K562 (cell line): ENCODE measurements at regions not wholly inside any gene's neighbourhood (a gene's known extent, or its start where the extent isn't known, plus 50 kb on each side); places are given as distances from the start of the nearest gene placed in this dataset.

Experiments used
- ATAC-seq: fragments of 200-7000 bp; cut with Tn5 transposase; 3 replicates; pipeline ENCODE4 v1.9.1; 2020; ENCODE audit warnings: moderate library complexity
- BruUV-seq: library from RNA; stranded (reverse); fragments of 400-500 nt; replicated peaks from 2 replicates; lab custom pipeline; 2021; lab: Mats Ljungman, UMichigan
- CTCF ChIA-PET: fragments of 300-600 bp; formaldehyde crosslinking; extraction: SDS; loops from one replicate; lab custom pipeline; 2021; ENCODE audit warnings: low intra/inter-chr PET ratio; lab: Yijun Ruan, JAX
- POLR2A ChIA-PET: fragments of 300-600, 350-650 bp; sonication (Branson Sonifier 250); formaldehyde crosslinking; extraction: SDS; loops from one replicate; lab custom pipeline; 2021; ENCODE audit warnings: antibody characterized with exemption, inconsistent platforms; lab: Yijun Ruan, JAX
- DNase-seq, 4 experiments: peaks; one replicate each; pipeline versions ENCODE4 v3.0.0 to v3.0.0-alpha.2; 2011 to 2018; ENCODE audit warnings: low spot score in 3 of 4, mixed read lengths in 3 of 4; ENCODE audit errors: extremely low read depth in 1 of 4
- FAIRE-seq: peaks from 2 replicates; lab custom pipeline; 2011; peaks lifted over from hg19 to GRCh38; lab: Jason Lieb, UNC
- H2AFZ ChIP-seq: 2 replicates; pipeline ENCODE4 v1.6.0; 2011; ENCODE audit warnings: low read depth, low read length, control low read depth, inconsistent platforms
- H3K27ac ChIP-seq: fragments of 200-600 bp; 3 replicates; pipeline ENCODE4 v1.8.0; 2011; ENCODE audit warnings: low read depth, mild to moderate bottlenecking, control low read depth, inconsistent platforms, low read length, moderate library complexity, mixed read lengths; ENCODE audit errors: extremely low read depth
- H3K27me3 ChIP-seq, 2 experiments: fragments of 300-600 bp in 1 of 2; 2 replicates in 1 of 2; 3 replicates in 1 of 2; pipeline versions ENCODE4 v1.6.0 to v1.8.0; 2011; ENCODE audit warnings: inconsistent platforms in 2 of 2, low read length in 2 of 2, mild to moderate bottlenecking in 1 of 2, mixed read lengths in 1 of 2, moderate library complexity in 1 of 2; ENCODE audit not compliant: control insufficient read depth in 2 of 2, insufficient read depth in 2 of 2
- H3K36me3 ChIP-seq: fragments of 300-600 bp; 3 replicates; pipeline ENCODE4 v1.8.0; 2011; ENCODE audit warnings: mild to moderate bottlenecking, low read length, inconsistent platforms; ENCODE audit not compliant: control insufficient read depth, insufficient read depth
- H3K4me1 ChIP-seq, 2 experiments: fragments of 200-600 bp in 1 of 2; replicated peaks in 1 of 2; 2 replicates in 1 of 2; 3 replicates in 1 of 2; pipeline versions ENCODE4 v1.5.1 to v1.8.0; 2011; ENCODE audit warnings: inconsistent platforms in 2 of 2, low read length in 2 of 2, mild to moderate bottlenecking in 1 of 2, mixed read lengths in 1 of 2, moderate library complexity in 1 of 2; ENCODE audit not compliant: control insufficient read depth in 2 of 2, insufficient read depth in 2 of 2
- H3K4me2 ChIP-seq: 2 replicates; pipeline ENCODE4 v1.6.1; 2011; ENCODE audit warnings: low read length, control low read depth, inconsistent platforms, mixed read lengths; ENCODE audit not compliant: insufficient read depth
- H3K4me3 ChIP-seq: fragments of 200-600 bp; sonication (generic), shearing (Covaris generic); 2 replicates; pipeline ENCODE4 v1.5.1; 2016; ENCODE audit warnings: control low read depth, inconsistent platforms
- H3K79me2 ChIP-seq: fragments of 200-600 bp; 3 replicates; pipeline ENCODE4 v1.8.0; 2011; ENCODE audit warnings: low read length, inconsistent platforms; ENCODE audit not compliant: control insufficient read depth, insufficient read depth
- H3K9ac ChIP-seq, 2 experiments: 2 replicates each; pipeline versions ENCODE4 v1.6.0 to v1.6.1; 2011; ENCODE audit warnings: low read depth in 2 of 2, low read length in 2 of 2, control low read depth in 1 of 2, inconsistent platforms in 1 of 2, mild to moderate bottlenecking in 1 of 2, mixed read lengths in 1 of 2; ENCODE audit not compliant: insufficient read depth in 1 of 2
- H3K9me1 ChIP-seq: one replicate; pipeline ENCODE4 v1.6.0; 2011; ENCODE audit warnings: inconsistent platforms, mild to moderate bottlenecking, low read length, moderate library complexity; ENCODE audit not compliant: control insufficient read depth, insufficient read depth
- H3K9me3 ChIP-seq: replicated peaks from 2 replicates; pipeline ENCODE4 v1.5.1; 2011; ENCODE audit warnings: low read depth, low read length, inconsistent platforms; ENCODE audit not compliant: control insufficient read depth, insufficient read depth
- H4K20me1 ChIP-seq: replicated peaks from 2 replicates; pipeline ENCODE4 v1.6.1; 2011; ENCODE audit warnings: low read length, inconsistent platforms, mixed read lengths; ENCODE audit not compliant: control insufficient read depth, insufficient read depth
- CAMTA2 ChIP-seq: fragments of 250-450 bp; sonication (Bioruptor Pico); conservative IDR thresholded peaks from 2 replicates; pipeline ENCODE4 v1.5.1; 2022
- CHD4 ChIP-seq: fragments of 200-600 bp; sonication (generic); IDR thresholded peaks from 3 replicates; pipeline ENCODE4 v1.6.1; 2012; ENCODE audit warnings: low read depth, mild to moderate bottlenecking, mixed read lengths, low read length, inconsistent platforms; ENCODE audit not compliant: insufficient read depth, insufficient replicate concordance, poor library complexity, severe bottlenecking
- KDM1A ChIP-seq, 2 experiments: fragments of 450-650 bp; IDR thresholded peaks; 2 replicates each; pipeline ENCODE4 v1.6.1; 2016; ENCODE audit warnings: mild to moderate bottlenecking in 2 of 2
- MCM2 ChIP-seq: fragments of 450-650 bp; IDR thresholded peaks from 2 replicates; pipeline ENCODE4 v1.6.1; 2017; ENCODE audit warnings: low read depth, mild to moderate bottlenecking
- MCM5 ChIP-seq: fragments of 450-650 bp; IDR thresholded peaks from 2 replicates; pipeline ENCODE4 v1.6.1; 2016; ENCODE audit warnings: low read depth
- SIX5 ChIP-seq, 2 experiments: IDR thresholded peaks; 2 replicates each; pipeline ENCODE4 v1.6.1; 2011; ENCODE audit warnings: low read length in 2 of 2, borderline replicate concordance in 1 of 2, low read depth in 1 of 2, mild to moderate bottlenecking in 1 of 2, moderate library complexity in 1 of 2; ENCODE audit not compliant: insufficient read depth in 1 of 2
- SRSF3 ChIP-seq: fragments of 200-400 bp; formaldehyde crosslinking; IDR thresholded peaks from 2 replicates; pipeline ENCODE4 v1.6.1; 2016; ENCODE audit warnings: mild to moderate bottlenecking, low read length, moderate library complexity; ENCODE audit not compliant: insufficient read depth
- SRSF7 ChIP-seq: fragments of 200-400 bp; formaldehyde crosslinking; optimal IDR thresholded peaks from 2 replicates; pipeline ENCODE3; 2017; ENCODE audit warnings: mild to moderate bottlenecking, low read depth, low read length
- SUPT5H ChIP-seq: fragments of 450-650 bp; IDR thresholded peaks from 2 replicates; pipeline ENCODE4 v1.6.1; 2016
- ZC3H11A ChIP-seq: IDR thresholded peaks from 2 replicates; pipeline ENCODE4 v1.6.1; 2012; ENCODE audit warnings: low read depth, low read length, improper control_type of control experiment
- ZC3H4 ChIP-seq: sonication (generic); formaldehyde crosslinking; IDR thresholded peaks from 2 replicates; pipeline ENCODE4 v1.9.0; 2021; ENCODE audit warnings: missing genetic modification reagents, borderline replicate concordance
- ZNF766 ChIP-seq: fragments of 200-800 bp; sonication (Bioruptor generic); conservative IDR thresholded peaks from 2 replicates; pipeline ENCODE4 v1.6.1; 2016; ENCODE audit warnings: missing genetic modification characterization, missing compliant biosample characterization
- in situ Hi-C: fragments of 300-500 bp; cut with MboI; formaldehyde crosslinking; loops from 4 replicates; pipeline ENCODE4 v1.15.0; 2018; ENCODE audit warnings: inconsistent platforms, mixed read lengths
- intact Hi-C: fragments of 100-400 bp; cut with micrococcal nuclease; formaldehyde crosslinking; loops from 2 replicates; pipeline ENCODE4 v1.14.2; 2022
- TF ChIP-seq, protein P1 (sequence below): IDR thresholded peaks from 2 replicates; pipeline ENCODE4 v1.6.1; 2014; ENCODE audit warnings: antibody characterized with exemption
- TF ChIP-seq, protein P2 (sequence below): fragments of 450-650 bp; IDR thresholded peaks from 2 replicates; pipeline ENCODE4 v1.6.1; 2016
- TF ChIP-seq, protein P3 (sequence below): sonication (generic); formaldehyde crosslinking; IDR thresholded peaks from 2 replicates; pipeline ENCODE4 v1.8.1; 2023; ENCODE audit warnings: mild to moderate bottlenecking, missing genetic modification reagents
- TF ChIP-seq, protein P4 (sequence below): fragments of 150-350 bp; IDR thresholded peaks from 2 replicates; pipeline ENCODE4 v1.6.1; 2014; ENCODE audit warnings: low read depth, mild to moderate bottlenecking, low read length, borderline replicate concordance

DNA sequence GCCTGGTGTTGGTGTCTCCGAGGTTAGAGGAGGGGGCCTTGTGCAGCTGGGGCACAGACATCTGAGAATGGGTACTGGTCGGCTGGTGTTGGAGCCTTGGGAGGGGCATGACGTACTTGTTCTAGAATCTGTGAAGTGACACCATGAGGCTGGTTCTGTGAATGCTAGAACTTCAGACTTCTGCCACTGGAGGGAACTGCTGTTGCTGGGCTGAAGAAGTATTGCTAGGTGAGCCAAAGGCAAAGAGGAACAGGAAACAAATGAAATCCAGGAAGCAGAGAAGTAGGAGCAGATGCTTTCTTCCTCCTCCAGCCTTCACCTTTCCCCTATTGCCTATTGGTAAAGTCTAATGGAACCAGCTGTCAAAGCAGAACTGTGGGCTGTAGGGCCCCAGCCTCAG, 120.9 kb upstream of the DDIT4L start (continued):
- TF ChIP-seq CAMTA2 (CRISPR knock-in tag) (no peak), KDM1A (IDR thresholded peaks at IDR 0.05) (no peak), SRSF3 (no peak), MCM5 (no peak)

- Histone ChIP-seq H3K4me2 (no peak overlapping the region), H3K4me1 (no peaks in the 10 kb centered on the region), H3K79me2 (no peaks in the 10 kb centered on the region), H4K20me1 (no peaks in the 10 kb centered on the region), H3K4me3 (no peak overlapping the region), H3K27me3 (no peaks in the 10 kb centered on the region), H3K9ac (no peak overlapping the region), H3K27ac (no peak overlapping the region), H3K36me3 (no peaks in the 10 kb centered on the region), H2AFZ (no peak overlapping the region), H3K9me3 (no peaks in the 10 kb centered on the region; the same call in 1 of the 2 replicates), H3K9me1 (no peaks in the 10 kb centered on the region)
- FAIRE-seq = no peak
- intact Hi-C loops (no loop called here), in situ Hi-C loops (no loop called here)
- BruUV-seq = no TSS peak
- POLR2A ChIA-PET = no interaction called here
- CTCF ChIA-PET = no interaction called here
- DNase-seq = no peak
- ATAC-seq = no peak
- TF ChIP-seq ZNF766 (CRISPR knock-in tag) (no peak), MCM2 (no peak), ZC3H4 (no peak), ZC3H11A (no peak), SIX5 (IDR thresholded peaks at IDR 0.05; ENCODE audit: borderline replicate concordance in 1 of 2, insufficient read depth in 1 of 2, low read depth in 1 of 2, low read length in 2 of 2) (no peak), CHD4 (no peak), CAMTA2 (CRISPR knock-in tag) (no peak), SRSF7 (no peak), SUPT5H (no peak)
- TF ChIP-seq, protein P1, sequence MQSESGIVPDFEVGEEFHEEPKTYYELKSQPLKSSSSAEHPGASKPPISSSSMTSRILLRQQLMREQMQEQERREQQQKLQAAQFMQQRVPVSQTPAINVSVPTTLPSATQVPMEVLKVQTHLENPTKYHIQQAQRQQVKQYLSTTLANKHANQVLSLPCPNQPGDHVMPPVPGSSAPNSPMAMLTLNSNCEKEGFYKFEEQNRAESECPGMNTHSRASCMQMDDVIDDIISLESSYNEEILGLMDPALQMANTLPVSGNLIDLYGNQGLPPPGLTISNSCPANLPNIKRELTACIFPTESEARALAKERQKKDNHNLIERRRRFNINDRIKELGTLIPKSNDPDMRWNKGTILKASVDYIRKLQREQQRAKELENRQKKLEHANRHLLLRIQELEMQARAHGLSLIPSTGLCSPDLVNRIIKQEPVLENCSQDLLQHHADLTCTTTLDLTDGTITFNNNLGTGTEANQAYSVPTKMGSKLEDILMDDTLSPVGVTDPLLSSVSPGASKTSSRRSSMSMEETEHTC = no peak
- TF ChIP-seq, protein P2, sequence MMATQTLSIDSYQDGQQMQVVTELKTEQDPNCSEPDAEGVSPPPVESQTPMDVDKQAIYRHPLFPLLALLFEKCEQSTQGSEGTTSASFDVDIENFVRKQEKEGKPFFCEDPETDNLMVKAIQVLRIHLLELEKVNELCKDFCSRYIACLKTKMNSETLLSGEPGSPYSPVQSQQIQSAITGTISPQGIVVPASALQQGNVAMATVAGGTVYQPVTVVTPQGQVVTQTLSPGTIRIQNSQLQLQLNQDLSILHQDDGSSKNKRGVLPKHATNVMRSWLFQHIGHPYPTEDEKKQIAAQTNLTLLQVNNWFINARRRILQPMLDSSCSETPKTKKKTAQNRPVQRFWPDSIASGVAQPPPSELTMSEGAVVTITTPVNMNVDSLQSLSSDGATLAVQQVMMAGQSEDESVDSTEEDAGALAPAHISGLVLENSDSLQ = no peak
- TF ChIP-seq, protein P3, sequence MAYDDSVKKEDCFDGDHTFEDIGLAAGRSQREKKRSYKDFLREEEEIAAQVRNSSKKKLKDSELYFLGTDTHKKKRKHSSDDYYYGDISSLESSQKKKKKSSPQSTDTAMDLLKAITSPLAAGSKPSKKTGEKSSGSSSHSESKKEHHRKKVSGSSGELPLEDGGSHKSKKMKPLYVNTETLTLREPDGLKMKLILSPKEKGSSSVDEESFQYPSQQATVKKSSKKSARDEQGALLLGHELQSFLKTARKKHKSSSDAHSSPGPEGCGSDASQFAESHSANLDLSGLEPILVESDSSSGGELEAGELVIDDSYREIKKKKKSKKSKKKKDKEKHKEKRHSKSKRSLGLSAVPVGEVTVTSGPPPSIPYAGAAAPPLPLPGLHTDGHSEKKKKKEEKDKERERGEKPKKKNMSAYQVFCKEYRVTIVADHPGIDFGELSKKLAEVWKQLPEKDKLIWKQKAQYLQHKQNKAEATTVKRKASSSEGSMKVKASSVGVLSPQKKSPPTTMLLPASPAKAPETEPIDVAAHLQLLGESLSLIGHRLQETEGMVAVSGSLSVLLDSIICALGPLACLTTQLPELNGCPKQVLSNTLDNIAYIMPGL (CRISPR knock-in tag) = no peak
- TF ChIP-seq, protein P4, sequence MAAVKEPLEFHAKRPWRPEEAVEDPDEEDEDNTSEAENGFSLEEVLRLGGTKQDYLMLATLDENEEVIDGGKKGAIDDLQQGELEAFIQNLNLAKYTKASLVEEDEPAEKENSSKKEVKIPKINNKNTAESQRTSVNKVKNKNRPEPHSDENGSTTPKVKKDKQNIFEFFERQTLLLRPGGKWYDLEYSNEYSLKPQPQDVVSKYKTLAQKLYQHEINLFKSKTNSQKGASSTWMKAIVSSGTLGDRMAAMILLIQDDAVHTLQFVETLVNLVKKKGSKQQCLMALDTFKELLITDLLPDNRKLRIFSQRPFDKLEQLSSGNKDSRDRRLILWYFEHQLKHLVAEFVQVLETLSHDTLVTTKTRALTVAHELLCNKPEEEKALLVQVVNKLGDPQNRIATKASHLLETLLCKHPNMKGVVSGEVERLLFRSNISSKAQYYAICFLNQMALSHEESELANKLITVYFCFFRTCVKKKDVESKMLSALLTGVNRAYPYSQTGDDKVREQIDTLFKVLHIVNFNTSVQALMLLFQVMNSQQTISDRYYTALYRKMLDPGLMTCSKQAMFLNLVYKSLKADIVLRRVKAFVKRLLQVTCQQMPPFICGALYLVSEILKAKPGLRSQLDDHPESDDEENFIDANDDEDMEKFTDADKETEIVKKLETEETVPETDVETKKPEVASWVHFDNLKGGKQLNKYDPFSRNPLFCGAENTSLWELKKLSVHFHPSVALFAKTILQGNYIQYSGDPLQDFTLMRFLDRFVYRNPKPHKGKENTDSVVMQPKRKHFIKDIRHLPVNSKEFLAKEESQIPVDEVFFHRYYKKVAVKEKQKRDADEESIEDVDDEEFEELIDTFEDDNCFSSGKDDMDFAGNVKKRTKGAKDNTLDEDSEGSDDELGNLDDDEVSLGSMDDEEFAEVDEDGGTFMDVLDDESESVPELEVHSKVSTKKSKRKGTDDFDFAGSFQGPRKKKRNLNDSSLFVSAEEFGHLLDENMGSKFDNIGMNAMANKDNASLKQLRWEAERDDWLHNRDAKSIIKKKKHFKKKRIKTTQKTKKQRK = no peak
Measured at GRCh38 chr4:100306018-100306417, 115.8 kb upstream of the DDIT4L start.
